Tibial artery (tissue), 4 donors: ENCODE measurements at regions not wholly inside any gene's neighbourhood (a gene's known extent, or its start where the extent isn't known, plus 50 kb on each side); places are given as distances from the start of the nearest gene placed in this dataset.
A peak's percentile ranks its signal among the peaks of the same experiment; 100 is the strongest.

Experiments used
- DNase-seq, 2 donors: peaks; one replicate each; pipeline ENCODE4 v3.0.0-alpha.2; 2019
- H3K27ac ChIP-seq, 2 donors: fragments of 200-600 bp; sonication (generic) in 1 of 2; 1 replicate in 1 of 2; 2 replicates in 1 of 2; pipeline ENCODE4 v1.5.1; 2018 to 2019; ENCODE audit warnings: mild to moderate bottlenecking in 1 of 2
- H3K27me3 ChIP-seq, 2 donors: fragments of 200-600 bp; sonication (generic) in 1 of 2; one replicate each; pipeline versions ENCODE4 v1.5.1 to v1.6.0; 2016 to 2019
- H3K36me3 ChIP-seq, 3 donors: fragments of 200-600 bp; sonication (generic) in 2 of 3; one replicate each; pipeline ENCODE4 v1.5.1; 2016 to 2019; ENCODE audit warnings: mild to moderate bottlenecking in 2 of 3
- H3K4me1 ChIP-seq, 4 donors: fragments of 200-600 bp; sonication (generic) in 2 of 4; 1 replicate in 3 of 4; 2 replicates in 1 of 4; pipeline ENCODE4 v1.5.1; 2016 to 2019
- H3K4me3 ChIP-seq, 2 donors: fragments of 200-600 bp; sonication (generic) in 1 of 2; 1 replicate in 1 of 2; 2 replicates in 1 of 2; pipeline ENCODE4 v1.5.1; 2018 to 2019; ENCODE audit warnings: mild to moderate bottlenecking in 2 of 2
- H3K9me3 ChIP-seq, 3 donors: fragments of 200-600 bp; sonication (generic) in 1 of 3; one replicate each; pipeline ENCODE4 v1.5.1; 2016 to 2019
- CTCF ChIP-seq, 2 experiments: fragments of 200-600 bp in 1 of 2; fragments of 450-650 bp in 1 of 2; IDR thresholded peaks; one replicate each; pipeline ENCODE4 v1.5.1; 2017 to 2019; ENCODE audit warnings: antibody characterized with exemption in 2 of 2, mild to moderate bottlenecking in 1 of 2, moderate library complexity in 1 of 2
- intact Hi-C: fragments of 100-400 bp; cut with DNase I; formaldehyde crosslinking; loops from one replicate; pipeline ENCODE4 v1.15.0; 2023; ENCODE audit warnings: low total_unique reads

GRCh38 chr4:12411072-12411471 lies 982.4 kb upstream of the HS3ST1 start:
- no peaks in the 10 kb centered on the region for H3K36me3 ChIP-seq
- no peaks in the 10 kb centered on the region for H3K4me1 ChIP-seq
- H3K27ac ChIP-seq = no peak overlapping the region
- H3K27me3 ChIP-seq = no peaks in the 10 kb centered on the region
- TF ChIP-seq CTCF (IDR thresholded peaks at IDR 0.05) = no peak
- H3K4me3 ChIP-seq = no peak overlapping the region
- intact Hi-C loops = no loop called here
- no peaks in the 10 kb centered on the region for H3K9me3 ChIP-seq
- DNase-seq = peak in 1 of 2 donors; percentile 24

- no peak for TF ChIP-seq CTCF (IDR thresholded peaks at IDR 0.05)
- Histone ChIP-seq H3K4me1 (no peaks in the 10 kb centered on the region), H3K27ac (no peak overlapping the region), H3K9me3 (no peaks in the 10 kb centered on the region), H3K4me3 (no peak overlapping the region), H3K27me3 (no peaks in the 10 kb centered on the region), H3K36me3 (no peaks in the 10 kb centered on the region)
- intact Hi-C loops = no loop called here
- DNase-seq = no peak
These were observed 981.0 kb upstream of the HS3ST1 start for GRCh38 chr4:12409507-12410190.

- DNase-seq = no peak
- Histone ChIP-seq H3K27me3 (no peaks in the 10 kb centered on the region), H3K27ac (no peak overlapping the region), H3K4me3 (no peak overlapping the region), H3K4me1 (no peaks in the 10 kb centered on the region), H3K9me3 (no peaks in the 10 kb centered on the region), H3K36me3 (no peaks in the 10 kb centered on the region)
- TF ChIP-seq CTCF (IDR thresholded peaks at IDR 0.05) = no peak
- intact Hi-C loops = no loop called here
These were observed 979.7 kb upstream of the HS3ST1 start for GRCh38 chr4:12408364-12408763.

- no peak overlapping the region for H3K4me3 ChIP-seq
- no peaks in the 10 kb centered on the region for H3K9me3 ChIP-seq
- intact Hi-C loops = no loop called here
- no peaks in the 10 kb centered on the region for H3K36me3 ChIP-seq
- DNase-seq = no peak
- H3K27me3 ChIP-seq = no peaks in the 10 kb centered on the region
- no peak for TF ChIP-seq CTCF (IDR thresholded peaks at IDR 0.05)
- no peak overlapping the region for H3K27ac ChIP-seq
- H3K4me1 ChIP-seq = no peaks in the 10 kb centered on the region
These were observed 974.5 kb upstream of the HS3ST1 start for GRCh38 chr4:12403175-12403574.

- intact Hi-C loops = no loop called here
- no peak for DNase-seq
- TF ChIP-seq CTCF (IDR thresholded peaks at IDR 0.05) = no peak
- no peak overlapping the region for H3K4me3 ChIP-seq
- H3K9me3 ChIP-seq = no peaks in the 10 kb centered on the region
- no peaks in the 10 kb centered on the region for H3K36me3 ChIP-seq
- H3K27ac ChIP-seq = no peak overlapping the region
- no peaks in the 10 kb centered on the region for H3K4me1 ChIP-seq
- H3K27me3 ChIP-seq = no peaks in the 10 kb centered on the region
These were observed 971.1 kb upstream of the HS3ST1 start for GRCh38 chr4:12399781-12400180.
